SK-N-SH (cell line): ENCODE measurements at regions not wholly inside any gene's neighbourhood (a gene's known extent, or its start where the extent isn't known, plus 50 kb on each side); places are given as distances from the start of the nearest gene placed in this dataset.

ENCODE experiments used
- CTCF ChIA-PET: fragments of 300-600, 350-600 bp; formaldehyde crosslinking; extraction: SDS; loops from one replicate; lab custom pipeline; 2021; lab: Yijun Ruan, JAX
- POLR2A ChIA-PET: fragments of 350-600 bp; sonication (Branson Sonifier 250); formaldehyde crosslinking; extraction: SDS; loops from one replicate; lab custom pipeline; 2020; ENCODE audit warnings: antibody characterized with exemption, inconsistent platforms; lab: Yijun Ruan, JAX
- DNase-seq: peaks from one replicate; pipeline ENCODE4 v3.0.0; 2012
- H2AFZ ChIP-seq: fragments of 200-600 bp; sonication (generic); 2 replicates; pipeline ENCODE4 v1.8.1; 2016; ENCODE audit warnings: antibody characterized with exemption, mild to moderate bottlenecking, low read depth
- H3F3A ChIP-seq: fragments of 200-600 bp; sonication (generic); replicated peaks from 2 replicates; pipeline ENCODE3; 2016; ENCODE audit warnings: antibody characterized with exemption, mild to moderate bottlenecking; ENCODE audit not compliant: insufficient read depth
- H3K27ac ChIP-seq, 2 experiments: fragments of 200-500 bp in 1 of 2; fragments of 200-600 bp in 1 of 2; sonication (Bioruptor generic) in 1 of 2; sonication (generic), shearing (Covaris generic) in 1 of 2; 2 replicates each; pipeline versions ENCODE4 v1.5.1 to v1.6.1; 2014 to 2016; ENCODE audit warnings: low read depth in 2 of 2, inconsistent platforms in 1 of 2, low read length in 1 of 2, mild to moderate bottlenecking in 1 of 2, mixed read lengths in 1 of 2
- H3K27me3 ChIP-seq: fragments of 200-600 bp; sonication (generic), shearing (Covaris generic); 2 replicates; pipeline ENCODE4 v1.6.1; 2016; ENCODE audit warnings: mixed run types; ENCODE audit not compliant: insufficient read depth
- H3K36me3 ChIP-seq, 2 experiments: fragments of 200-500 bp in 1 of 2; fragments of 200-600 bp in 1 of 2; sonication (Bioruptor generic) in 1 of 2; sonication (generic) in 1 of 2; replicated peaks in 1 of 2; 2 replicates each; pipeline versions ENCODE3 to v1.5.1; 2014 to 2016; ENCODE audit warnings: low read length in 1 of 2, mild to moderate bottlenecking in 1 of 2; ENCODE audit not compliant: insufficient read depth in 2 of 2, control insufficient read depth in 1 of 2
- H3K4me1 ChIP-seq, 2 experiments: fragments of 200-500 bp in 1 of 2; fragments of 200-600 bp in 1 of 2; sonication (Bioruptor generic) in 1 of 2; sonication (generic), shearing (Covaris generic) in 1 of 2; 2 replicates each; pipeline versions ENCODE4 v1.5.1 to v1.6.1; 2014 to 2016; ENCODE audit warnings: low read depth in 1 of 2, low read length in 1 of 2, mixed run types in 1 of 2; ENCODE audit not compliant: insufficient read depth in 2 of 2, control insufficient read depth in 1 of 2
- H3K4me2 ChIP-seq: fragments of 200-600 bp; sonication (generic), shearing (Covaris generic); 2 replicates; pipeline ENCODE4 v1.6.1; 2017; ENCODE audit warnings: mixed run types
- H3K4me3 ChIP-seq, 2 experiments: fragments of 200-500 bp in 1 of 2; fragments of 200-600 bp in 1 of 2; sonication (Bioruptor generic) in 1 of 2; sonication (generic), shearing (Covaris generic) in 1 of 2; 2 replicates each; pipeline versions ENCODE4 v1.5.1 to v1.8.1; 2014 to 2016; ENCODE audit warnings: low read depth in 2 of 2, inconsistent platforms in 1 of 2, low read length in 1 of 2, mild to moderate bottlenecking in 1 of 2, mixed read lengths in 1 of 2, moderate library complexity in 1 of 2
- H3K79me2 ChIP-seq: fragments of 200-600 bp; sonication (generic); 2 replicates; pipeline ENCODE4 v1.8.1; 2017; ENCODE audit warnings: mild to moderate bottlenecking; ENCODE audit not compliant: insufficient read depth
- H3K9ac ChIP-seq: fragments of 200-600 bp; sonication (generic); 2 replicates; pipeline ENCODE4 v1.6.1; 2017; ENCODE audit warnings: mixed run types
- H3K9me2 ChIP-seq: fragments of 200-600 bp; sonication (generic); 2 replicates; pipeline ENCODE4 v1.6.1; 2017; ENCODE audit warnings: mixed run types
- H3K9me3 ChIP-seq: fragments of 200-600 bp; sonication (generic); 2 replicates; pipeline ENCODE4 v1.6.1; 2017; ENCODE audit warnings: mixed run types, mild to moderate bottlenecking, moderate library complexity
- H4K20me1 ChIP-seq: fragments of 200-600 bp; sonication (generic); 2 replicates; pipeline ENCODE4 v1.6.1; 2017; ENCODE audit warnings: mild to moderate bottlenecking, mixed run types; ENCODE audit not compliant: insufficient read depth
- CHD2 ChIP-seq: fragments of 150-350 bp; IDR thresholded peaks from 2 replicates; pipeline ENCODE4 v1.6.1; 2018; ENCODE audit warnings: low read length; ENCODE audit not compliant: partially characterized antibody
- CTCF ChIP-seq: fragments of 200-600 bp; sonication (generic); IDR thresholded peaks from 2 replicates; pipeline ENCODE4 v1.6.1; 2017; ENCODE audit warnings: antibody characterized with exemption, mild to moderate bottlenecking, moderate library complexity
- EZH2phosphoT487 ChIP-seq: fragments of 200-600 bp; sonication (generic); IDR thresholded peaks from 2 replicates; pipeline ENCODE4 v1.6.1; 2017; ENCODE audit warnings: low read depth, mixed run types, mild to moderate bottlenecking, antibody characterized with exemption, moderate library complexity, borderline replicate concordance
- FOXJ3 ChIP-seq: sonication (generic); formaldehyde crosslinking; IDR thresholded peaks from 2 replicates; pipeline ENCODE4 v1.5.1; 2020; ENCODE audit warnings: mild to moderate bottlenecking, missing genetic modification reagents
- GATA2 ChIP-seq: sonication (generic); formaldehyde crosslinking; IDR thresholded peaks from 2 replicates; pipeline ENCODE4 v1.5.0; 2020; ENCODE audit warnings: mild to moderate bottlenecking, missing genetic modification reagents
- RAD21 ChIP-seq: IDR thresholded peaks from 2 replicates; pipeline ENCODE4 v1.6.1; 2012; ENCODE audit warnings: mild to moderate bottlenecking, low read length
- WGBS: methylation state at CpG from one replicate; pipeline ENCODE4 v1.1.6; 2017; ENCODE audit warnings: low lambda C conversion rate; 5-methylcytosine and 5-hydroxymethylcytosine counted together

GRCh38 chr12:24027352-24027751, 77.9 kb upstream of the SOX5 start:
- H2AFZ ChIP-seq, result no peak overlapping the region
- H3K4me1 ChIP-seq, result no peaks in the 10 kb centered on the region
- CTCF ChIA-PET, result interaction anchor here (1.2 to 1.3 kb wide), 2 partner anchors 15 to 751 kb away, joined by 3 read pairs; no protein-coding TSS in a partner anchor
- H3K4me3 ChIP-seq, result no peak overlapping the region
- H4K20me1 ChIP-seq, result no peaks in the 10 kb centered on the region
- H3K36me3 ChIP-seq, result no peaks in the 10 kb centered on the region
- TF ChIP-seq CHD2 (no peak), CTCF (peak; percentile 9; the same call in 1 of the 2 replicates)
- H3K27me3 ChIP-seq, result no peaks in the 10 kb centered on the region
- no peak overlapping the region for H3K27ac ChIP-seq
- H3F3A ChIP-seq, result no peaks in the 10 kb centered on the region
- no peak overlapping the region for H3K4me2 ChIP-seq
- POLR2A ChIA-PET, result no interaction called here
- no peak for DNase-seq
- H3K9ac ChIP-seq, result no peak overlapping the region
- 39% methylated on average over 3 of the region's 3 CpGs for WGBS
- no peaks in the 10 kb centered on the region for H3K9me2 ChIP-seq
- no peaks in the 10 kb centered on the region for H3K9me3 ChIP-seq
- no peaks in the 10 kb centered on the region for H3K79me2 ChIP-seq

DNA sequence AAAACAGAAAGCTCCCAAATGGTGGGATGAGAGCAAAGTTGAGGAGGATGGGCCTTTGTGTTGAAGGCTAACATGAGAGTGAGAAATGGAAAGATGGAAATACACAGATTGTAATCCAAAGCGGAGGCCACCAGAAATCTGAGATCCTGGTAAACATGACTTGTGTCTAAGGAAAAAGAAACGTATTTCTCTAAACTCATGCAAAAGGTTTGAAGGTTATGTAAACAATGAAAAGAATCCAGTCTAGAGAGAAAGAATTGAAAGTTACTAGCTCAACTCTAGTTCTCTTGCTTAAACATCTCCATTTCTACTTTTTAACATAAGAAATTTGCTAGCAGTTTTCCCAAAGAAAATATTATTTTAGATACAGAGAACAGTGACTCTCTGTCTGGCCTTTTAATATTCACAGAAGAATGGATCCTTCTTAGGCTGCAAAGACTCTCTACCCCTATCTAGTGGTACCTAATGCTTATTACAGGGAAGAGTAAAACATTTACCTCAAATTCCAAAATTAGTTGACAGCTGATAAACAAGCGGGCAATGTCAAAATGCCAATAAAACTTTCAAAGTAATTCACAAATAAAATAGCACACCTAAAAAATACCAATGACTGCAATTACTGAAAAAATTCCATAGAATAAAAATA, 75.8 kb upstream of the SOX5 start:
- CTCF ChIA-PET, result interaction anchor here (1.2 to 1.7 kb wide), 5 partner anchors 9 to 819 kb away, joined by 3 to 5 read pairs (median 4); no protein-coding TSS in a partner anchor
- TF ChIP-seq EZH2phosphoT487, result no peak
- TF ChIP-seq GATA2 (CRISPR knock-in tag), result no peak
- peak; percentile 49 for TF ChIP-seq RAD21
- no peak for TF ChIP-seq FOXJ3 (CRISPR knock-in tag)
- TF ChIP-seq CTCF, result peak; percentile 43
- TF ChIP-seq, all 33 proteins: peak for 2

More for the DNA sequence above, 75.8 kb upstream of the SOX5 start:
- DNase-seq, result no peak
- Histone ChIP-seq H3K27ac (no peak overlapping the region), H3K36me3 (no peaks in the 10 kb centered on the region), H3K4me3 (peak overlapping the region in 1 of 2 experiments; percentile 49; a peak in 1 of 4 replicates), H3K4me1 (no peaks in the 10 kb centered on the region), H3K4me2 (no peak overlapping the region), H3K9me2 (no peaks in the 10 kb centered on the region), H3F3A (no peaks in the 10 kb centered on the region), H3K79me2 (no peaks in the 10 kb centered on the region), H4K20me1 (no peaks in the 10 kb centered on the region), H3K27me3 (no peaks in the 10 kb centered on the region), H3K9ac (no peak overlapping the region), H2AFZ (no peak overlapping the region), H3K9me3 (no peaks in the 10 kb centered on the region)
- WGBS, result 71% methylated on average over 3 of the region's 3 CpGs
- POLR2A ChIA-PET, result no interaction called here
